ENCODE measurements at regions not wholly inside any gene's neighbourhood (a gene's known extent, or its start where the extent isn't known, plus 50 kb on each side); places are given as distances from the start of the nearest gene placed in this dataset.

GRCh38 chr13:68023838-68024581 is 793.9 kb upstream of the PCDH9 start:
- Histone ChIP-seq H3K27ac (ENCODE audit: control insufficient read depth, insufficient read depth) (no peak overlapping the region), H2AFZ (ENCODE audit: control insufficient read depth, low read depth, low read length) (no peak overlapping the region), H3K9ac (ENCODE audit: control insufficient read depth, insufficient read depth, low read length) (no peak overlapping the region), H3K36me3 (ENCODE audit: control insufficient read depth in 2 of 2, insufficient read depth in 2 of 2, low read length in 1 of 2) (no peaks in the 10 kb centered on the region), H4K20me1 (ENCODE audit: control insufficient read depth, insufficient read depth) (no peaks in the 10 kb centered on the region), H3K4me2 (ENCODE audit: control insufficient read depth, insufficient read depth) (no peak overlapping the region), H3K9me3 (replicated peaks; ENCODE audit: control insufficient read depth, insufficient read depth, low read length) (no peaks in the 10 kb centered on the region), H3K27me3 (replicated peaks in 1 of 2; ENCODE audit: control insufficient read depth in 2 of 2, insufficient read depth in 2 of 2, low read length in 1 of 2) (no peaks in the 10 kb centered on the region), H3K79me2 (ENCODE audit: control insufficient read depth, insufficient read depth, low read length) (no peaks in the 10 kb centered on the region), H3K4me1 (ENCODE audit: control insufficient read depth, insufficient read depth, low read length) (no peaks in the 10 kb centered on the region), H3K4me3 (no peak overlapping the region)
- ChIA-PET RAD21 (ENCODE audit: unreplicated experiment) (no interaction called here), POLR2A (no interaction called here), CTCF (interaction anchor here (1.0 kb wide), 1 partner anchor 71 kb away, joined by 3 read pairs; no protein-coding TSS in a partner anchor), SMC1A (ENCODE audit: uncharacterized antibody, unreplicated experiment) (interaction anchor here (0.8 kb wide), 1 partner anchor 11 kb away, joined by 3 read pairs; no protein-coding TSS in a partner anchor)
- intact Hi-C loops (cut with micrococcal nuclease; ENCODE audit: unreplicated experiment), result no loop called here
- in situ Hi-C loops (cut with MboI), result no loop called here
- no peak for DNase-seq (ENCODE audit: low read depth, low spot score)
- no TSS peak for BruUV-seq (replicated peaks)
- no peak for FAIRE-seq
- TF ChIP-seq HDGF (IDR thresholded peaks at IDR 0.05), result no peak
- TF ChIP-seq EP300 (IDR thresholded peaks at IDR 0.05; ENCODE audit: borderline replicate concordance in 1 of 2, control insufficient read depth in 1 of 2, low read depth in 2 of 2, low read length in 2 of 2), result no peak
- TF ChIP-seq TBL1XR1 (IDR thresholded peaks at IDR 0.05; ENCODE audit: low read depth, low read length), result no peak
- no peak for TF ChIP-seq NFYA (IDR thresholded peaks at IDR 0.05; ENCODE audit: borderline replicate concordance, low read depth, low read length)
- no peak for TF ChIP-seq MTA3 (IDR thresholded peaks at IDR 0.05; ENCODE audit: borderline replicate concordance, low read length)
- no peak for TF ChIP-seq TAF1 (IDR thresholded peaks at IDR 0.05; ENCODE audit: borderline replicate concordance, low read depth, low read length)
- no peak for TF ChIP-seq SIX5 (IDR thresholded peaks at IDR 0.05; ENCODE audit: low read depth, low read length, severe bottlenecking)
- no peak for TF ChIP-seq PAX8 (IDR thresholded peaks at IDR 0.05)
- TF ChIP-seq HCFC1 (IDR thresholded peaks at IDR 0.05; ENCODE audit: low read length), result no peak
- no peak for TF ChIP-seq LARP7 (IDR thresholded peaks at IDR 0.05)
- no peak for ATAC-seq
- 40% methylated on average over 15 of the region's 15 CpGs for WGBS (ENCODE audit: insufficient coverage, insufficient replicate concordance, low lambda C conversion rate, missing lambda C conversion rate)
